Sigmoid colon (tissue), 6 donors: ENCODE measurements at regions not wholly inside any gene's neighbourhood (a gene's known extent, or its start where the extent isn't known, plus 50 kb on each side); places are given as distances from the start of the nearest gene placed in this dataset.

Experiments used
- DNase-seq: peaks from one replicate; pipeline ENCODE4 v3.0.0-alpha.2; 2019
- H3K27ac ChIP-seq, 4 donors: fragments of 200-600 bp; sonication (generic); one replicate each; pipeline ENCODE4 v1.5.1; 2016 to 2019; ENCODE audit warnings: mild to moderate bottlenecking in 1 of 4
- H3K27me3 ChIP-seq, 3 donors: fragments of 200-600 bp; sonication (generic); one replicate each; pipeline ENCODE4 v1.5.1; 2019; ENCODE audit warnings: mild to moderate bottlenecking in 1 of 3
- H3K36me3 ChIP-seq, 4 donors: fragments of 200-600 bp; sonication (generic); one replicate each; pipeline ENCODE4 v1.5.1; 2016 to 2019
- H3K4me1 ChIP-seq, 4 donors: fragments of 200-600 bp; sonication (generic); one replicate each; pipeline ENCODE4 v1.5.1; 2017 to 2019
- H3K4me3 ChIP-seq, 4 donors: fragments of 200-600 bp; sonication (generic); one replicate each; pipeline ENCODE4 v1.5.1; 2017 to 2019; ENCODE audit warnings: mild to moderate bottlenecking in 2 of 4, moderate library complexity in 1 of 4
- H3K9me3 ChIP-seq, 4 donors: fragments of 200-600 bp in 3 of 4; sonication (generic) in 3 of 4; one replicate each; pipeline versions ENCODE4 v1.5.1 to v1.6.1; 2013 to 2019
- CTCF ChIP-seq, 4 experiments: fragments of 450-650 bp in 3 of 4; fragments of 200-600 bp in 1 of 4; IDR thresholded peaks; one replicate each; pipeline ENCODE4 v1.5.1; 2016 to 2019; ENCODE audit warnings: antibody characterized with exemption in 4 of 4, mild to moderate bottlenecking in 3 of 4, moderate library complexity in 2 of 4
- EP300 ChIP-seq, 4 donors: sonication (generic); formaldehyde crosslinking; IDR thresholded peaks; one replicate each; pipeline ENCODE4 v1.6.1; 2017; ENCODE audit warnings: antibody characterized with exemption in 4 of 4
- POLR2A ChIP-seq, 2 donors: fragments of 450-650 bp; IDR thresholded peaks; one replicate each; pipeline ENCODE4 v1.6.1; 2016; ENCODE audit warnings: antibody characterized with exemption in 2 of 2, mild to moderate bottlenecking in 2 of 2, moderate library complexity in 2 of 2
- POLR2AphosphoS5 ChIP-seq, 4 donors: sonication (generic); formaldehyde crosslinking; IDR thresholded peaks; one replicate each; pipeline ENCODE4 v1.6.1; 2017; ENCODE audit warnings: antibody characterized with exemption in 4 of 4
- WGBS, 2 donors: extraction: QIAGEN DNeasy Blood & Tissue Kit; methylation state at CpG; one replicate each; pipeline ENCODE4 v1.1.7; 2013; 5-methylcytosine and 5-hydroxymethylcytosine counted together
- intact Hi-C: fragments of 100-400 bp; cut with DNase I; formaldehyde crosslinking; loops from one replicate; pipeline ENCODE4 v1.15.1; 2023
- donor health status: healthy with polysubstance abuse.
- donor health status: healthy.

GRCh38 chr9:87305151-87305550 is 192.5 kb upstream of the DAPK1 start:
- 60 to 72% methylated on average over 7 of the region's 7 CpGs for WGBS, 2 donors

DNA sequence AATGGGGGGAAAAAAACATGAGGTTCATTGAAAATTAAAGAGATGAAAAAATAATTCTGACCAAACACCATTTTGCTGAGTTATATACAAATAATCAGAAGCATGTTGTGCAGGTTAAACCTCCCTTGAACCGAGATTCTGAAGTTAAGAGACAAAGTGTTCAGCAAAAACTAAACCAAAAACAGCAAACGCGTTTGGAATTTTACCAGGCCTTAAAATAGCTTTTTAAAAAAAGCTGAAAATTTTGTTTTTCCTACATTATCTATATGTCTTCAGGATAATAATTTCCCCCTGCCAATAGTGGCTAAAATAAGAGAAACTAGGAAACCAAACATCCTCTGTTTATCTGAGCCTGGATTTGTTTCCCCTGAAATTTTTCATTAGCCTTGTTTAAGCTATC is 191.7 kb upstream of the DAPK1 start:
- H3K27me3 ChIP-seq: no peaks in the 10 kb centered on the region
- 85% methylated on average over 3 of the region's 3 CpGs for WGBS, 2 donors
- H3K4me1 ChIP-seq: peaks cover 0 to 13% (median 4%) of the 10 kb centered on the region in 4 donors
- H3K9me3 ChIP-seq: no peaks in the 10 kb centered on the region
- TF ChIP-seq POLR2A (IDR thresholded peaks at IDR 0.05) (no peak), POLR2AphosphoS5 (IDR thresholded peaks at IDR 0.05) (no peak), EP300 (IDR thresholded peaks at IDR 0.05) (no peak), CTCF (IDR thresholded peaks at IDR 0.05) (no peak)
- intact Hi-C loops: no loop called here
- H3K36me3 ChIP-seq: no peaks in the 10 kb centered on the region
- H3K27ac ChIP-seq: no peak overlapping the region
- no peak for DNase-seq
- no peak overlapping the region for H3K4me3 ChIP-seq

More at GRCh38 chr9:87305151-87305550, 192.5 kb upstream of the DAPK1 start:
- H3K36me3 ChIP-seq: no peaks in the 10 kb centered on the region
- no peak overlapping the region for H3K27ac ChIP-seq
- no peaks in the 10 kb centered on the region for H3K27me3 ChIP-seq
- peaks cover 0 to 17% (median 6%) of the 10 kb centered on the region in 4 donors for H3K4me1 ChIP-seq
- intact Hi-C loops: no loop called here
- no peak for DNase-seq
- no peaks in the 10 kb centered on the region for H3K9me3 ChIP-seq
- TF ChIP-seq CTCF (IDR thresholded peaks at IDR 0.05): no peak
- no peak for TF ChIP-seq POLR2A (IDR thresholded peaks at IDR 0.05)
- no peak for TF ChIP-seq POLR2AphosphoS5 (IDR thresholded peaks at IDR 0.05)
- TF ChIP-seq EP300 (IDR thresholded peaks at IDR 0.05): no peak
- H3K4me3 ChIP-seq: no peak overlapping the region

DNA sequence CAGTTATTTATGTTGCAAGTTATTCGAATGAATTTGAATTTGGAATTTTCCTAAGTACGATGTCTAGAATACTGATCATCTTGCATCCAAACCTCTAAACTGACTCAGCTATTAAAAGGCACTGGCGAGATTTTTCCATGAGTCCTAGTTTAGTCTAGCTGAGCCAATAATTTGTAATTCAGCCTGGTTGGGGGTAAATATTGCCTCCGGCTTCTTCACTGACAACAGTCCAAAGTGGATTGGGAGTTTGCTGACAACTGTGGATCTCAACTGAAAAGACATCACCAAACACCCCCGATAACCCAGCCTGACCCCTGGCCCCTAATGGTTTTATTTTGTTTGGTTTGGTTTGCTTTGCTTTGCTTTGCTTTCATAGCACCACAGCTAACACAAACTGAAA is 189.8 kb upstream of the DAPK1 start:
- no peak overlapping the region for H3K27ac ChIP-seq
- H3K36me3 ChIP-seq: no peaks in the 10 kb centered on the region
- intact Hi-C loops: no loop called here
- TF ChIP-seq POLR2AphosphoS5 (IDR thresholded peaks at IDR 0.05) (no peak), POLR2A (IDR thresholded peaks at IDR 0.05) (no peak), CTCF (IDR thresholded peaks at IDR 0.05) (no peak)
- no peak for DNase-seq
- no peaks in the 10 kb centered on the region for H3K9me3 ChIP-seq
- no peak overlapping the region for H3K4me3 ChIP-seq
- 58 to 69% methylated on average over 5 of the region's 5 CpGs for WGBS, 2 donors
- peaks cover 0 to 7% (median 2%) of the 10 kb centered on the region in 4 donors for H3K4me1 ChIP-seq
- H3K27me3 ChIP-seq: no peaks in the 10 kb centered on the region

- Histone ChIP-seq H3K4me1 (peaks cover 0 to 7% (median 2%) of the 10 kb centered on the region in 4 donors), H3K36me3 (no peaks in the 10 kb centered on the region), H3K27ac (no peak overlapping the region), H3K4me3 (no peak overlapping the region), H3K27me3 (no peaks in the 10 kb centered on the region), H3K9me3 (no peaks in the 10 kb centered on the region)
- intact Hi-C loops: no loop called here
- no peak for DNase-seq
- 46 to 62% methylated on average over 6 of the region's 6 CpGs for whole genome bisulfite sequencing, 2 donors
- TF ChIP-seq EP300 (IDR thresholded peaks at IDR 0.05): no peak
- no peak for TF ChIP-seq POLR2AphosphoS5 (IDR thresholded peaks at IDR 0.05)
- no peak for TF ChIP-seq CTCF (IDR thresholded peaks at IDR 0.05)
- TF ChIP-seq POLR2A (IDR thresholded peaks at IDR 0.05): no peak
Measured at GRCh38 chr9:87309236-87309635, 188.4 kb upstream of the DAPK1 start.

- TF ChIP-seq EP300 (IDR thresholded peaks at IDR 0.05) (no peak), POLR2A (IDR thresholded peaks at IDR 0.05) (no peak), CTCF (IDR thresholded peaks at IDR 0.05) (no peak), POLR2AphosphoS5 (IDR thresholded peaks at IDR 0.05) (no peak)
- intact Hi-C loops: no loop called here
- no peaks in the 10 kb centered on the region for H3K27me3 ChIP-seq
- H3K27ac ChIP-seq: no peak overlapping the region
- DNase-seq: no peak
- H3K9me3 ChIP-seq: peaks cover 0 to 3% (median 1%) of the 10 kb centered on the region in 4 donors
- H3K4me1 ChIP-seq: no peaks in the 10 kb centered on the region
- WGBS, 2 donors: 79 to 84% methylated on average over 4 of the region's 4 CpGs
- H3K36me3 ChIP-seq: no peaks in the 10 kb centered on the region
- H3K4me3 ChIP-seq: no peak overlapping the region
Measured at GRCh38 chr9:87310827-87311523, 186.7 kb upstream of the DAPK1 start.
